DOHH2 (cell line): ENCODE measurements at regions not wholly inside any gene's neighbourhood (a gene's known extent, or its start where the extent isn't known, plus 50 kb on each side); places are given as distances from the start of the nearest gene placed in this dataset.

Experiments used
- CTCF ChIP-seq: fragments of 200-600 bp; sonication (generic); IDR thresholded peaks from one replicate; pipeline ENCODE4 v1.5.1; 2014; ENCODE audit warnings: antibody characterized with exemption, mild to moderate bottlenecking, low read depth, low read length; ENCODE audit not compliant: poor library complexity, severe bottlenecking
- EZH2phosphoT487 ChIP-seq: fragments of 200-600 bp; sonication (generic); IDR thresholded peaks from 2 replicates; pipeline ENCODE4 v1.6.1; 2017; ENCODE audit warnings: borderline replicate concordance, mild to moderate bottlenecking, antibody characterized with exemption, low read length, moderate library complexity, mixed read lengths

DNA sequence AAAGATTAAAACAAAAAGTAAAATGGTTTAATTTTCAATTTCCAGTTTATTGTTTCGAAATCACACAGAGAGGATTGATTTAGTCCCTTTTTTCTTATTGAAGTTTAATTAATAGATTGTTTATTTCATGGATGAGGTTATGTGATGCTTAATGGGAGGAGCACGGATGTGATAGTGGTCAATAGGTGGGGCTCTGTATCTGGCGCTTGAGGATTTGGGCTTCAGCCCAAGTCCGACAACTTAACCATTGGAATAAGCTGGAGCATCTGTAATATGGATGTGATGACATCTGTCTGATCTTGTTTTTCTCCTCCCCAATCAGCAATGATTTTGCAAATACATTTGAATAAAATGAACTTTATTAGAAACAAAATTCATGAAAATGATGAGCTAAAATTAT, 169.2 kb downstream of the LYPLAL1 start:
- TF ChIP-seq CTCF, result no peak
- no peak for TF ChIP-seq EZH2phosphoT487
